HG03135 (cell line): ENCODE measurements at regions not wholly inside any gene's neighbourhood (a gene's known extent, or its start where the extent isn't known, plus 50 kb on each side); places are given as distances from the start of the nearest gene placed in this dataset.

ENCODE experiments used
- ATAC-seq: cut with Tn5 transposase; IDR thresholded peaks from one replicate; pipeline ENCODE4 v1.9.1; 2021; ENCODE audit warnings: mild to moderate bottlenecking, moderate library complexity; ENCODE audit not compliant: unreplicated experiment

- ATAC-seq: no peak
Measured at GRCh38 chr4:17120761-17121160, 222.3 kb upstream of the LDB2 start.

- no peak for ATAC-seq
Measured at GRCh38 chr4:17117746-17118145, 219.3 kb upstream of the LDB2 start.

GRCh38 chr4:17115583-17115982, 217.1 kb upstream of the LDB2 start:
- ATAC-seq: no peak

GRCh38 chr4:17112292-17112659, 213.8 kb upstream of the LDB2 start:
- no peak for ATAC-seq

- no peak for ATAC-seq
Measured at GRCh38 chr4:17109126-17109525, 210.7 kb upstream of the LDB2 start.

- ATAC-seq: no peak
Measured at GRCh38 chr4:17103231-17103630, 204.8 kb upstream of the LDB2 start.

GRCh38 chr4:17098996-17099395, 200.6 kb upstream of the LDB2 start:
- no peak for ATAC-seq

GRCh38 chr4:17098401-17098800, 200.0 kb upstream of the LDB2 start:
- no peak for ATAC-seq

GRCh38 chr4:17097362-17097761, 198.9 kb upstream of the LDB2 start:
- ATAC-seq: no peak

- ATAC-seq: no peak
Measured at GRCh38 chr4:17096692-17097091, 198.2 kb upstream of the LDB2 start.

GRCh38 chr4:17095771-17096170, 197.3 kb upstream of the LDB2 start:
- no peak for ATAC-seq

GRCh38 chr4:17094876-17095210, 196.4 kb upstream of the LDB2 start:
- no peak for ATAC-seq

- no peak for ATAC-seq
Measured at GRCh38 chr4:17094159-17094875, 195.9 kb upstream of the LDB2 start.

- ATAC-seq: no peak
Measured at GRCh38 chr4:17093481-17093880, 195.0 kb upstream of the LDB2 start.

GRCh38 chr4:17092736-17093437, 194.4 kb upstream of the LDB2 start:
- ATAC-seq: peak; percentile 91

- no peak for ATAC-seq
Measured at GRCh38 chr4:17091104-17091503, 192.7 kb upstream of the LDB2 start.

GRCh38 chr4:17090063-17090462, 191.6 kb upstream of the LDB2 start:
- no peak for ATAC-seq

GRCh38 chr4:17085416-17085815, 187.0 kb upstream of the LDB2 start:
- no peak for ATAC-seq

- no peak for ATAC-seq
Measured at GRCh38 chr4:17082186-17082585, 183.7 kb upstream of the LDB2 start.

- no peak for ATAC-seq
Measured at GRCh38 chr4:17081179-17081578, 182.7 kb upstream of the LDB2 start.

GRCh38 chr4:17077105-17077504, 178.7 kb upstream of the LDB2 start:
- no peak for ATAC-seq

- ATAC-seq: no peak
Measured at GRCh38 chr4:17072483-17072882, 174.0 kb upstream of the LDB2 start.

- ATAC-seq: no peak
Measured at GRCh38 chr4:17068891-17069290, 170.4 kb upstream of the LDB2 start.
